ENCODE measurements at regions not wholly inside any gene's neighbourhood (a gene's known extent, or its start where the extent isn't known, plus 50 kb on each side); places are given as distances from the start of the nearest gene placed in this dataset.

DNA sequence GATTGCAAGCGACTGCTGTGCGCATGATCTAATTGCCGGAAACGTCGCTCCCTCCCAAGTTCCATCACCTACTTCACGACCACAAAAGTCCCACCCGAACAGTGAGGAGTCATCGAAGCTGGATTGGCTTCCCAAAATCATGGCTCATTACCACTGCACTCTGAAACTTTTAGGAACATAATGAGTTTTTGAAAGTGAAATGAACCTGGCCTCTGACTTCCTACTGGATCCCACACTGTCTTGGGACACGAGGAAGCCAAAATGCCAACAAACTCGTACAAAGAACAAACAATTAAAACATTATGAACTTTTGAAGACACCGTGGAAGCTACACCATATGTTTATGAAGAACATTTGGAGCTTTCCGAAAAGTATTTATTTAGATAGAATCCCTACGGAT, 334.8 kb upstream of the TMPO start:
- TF ChIP-seq, protein P1, sequence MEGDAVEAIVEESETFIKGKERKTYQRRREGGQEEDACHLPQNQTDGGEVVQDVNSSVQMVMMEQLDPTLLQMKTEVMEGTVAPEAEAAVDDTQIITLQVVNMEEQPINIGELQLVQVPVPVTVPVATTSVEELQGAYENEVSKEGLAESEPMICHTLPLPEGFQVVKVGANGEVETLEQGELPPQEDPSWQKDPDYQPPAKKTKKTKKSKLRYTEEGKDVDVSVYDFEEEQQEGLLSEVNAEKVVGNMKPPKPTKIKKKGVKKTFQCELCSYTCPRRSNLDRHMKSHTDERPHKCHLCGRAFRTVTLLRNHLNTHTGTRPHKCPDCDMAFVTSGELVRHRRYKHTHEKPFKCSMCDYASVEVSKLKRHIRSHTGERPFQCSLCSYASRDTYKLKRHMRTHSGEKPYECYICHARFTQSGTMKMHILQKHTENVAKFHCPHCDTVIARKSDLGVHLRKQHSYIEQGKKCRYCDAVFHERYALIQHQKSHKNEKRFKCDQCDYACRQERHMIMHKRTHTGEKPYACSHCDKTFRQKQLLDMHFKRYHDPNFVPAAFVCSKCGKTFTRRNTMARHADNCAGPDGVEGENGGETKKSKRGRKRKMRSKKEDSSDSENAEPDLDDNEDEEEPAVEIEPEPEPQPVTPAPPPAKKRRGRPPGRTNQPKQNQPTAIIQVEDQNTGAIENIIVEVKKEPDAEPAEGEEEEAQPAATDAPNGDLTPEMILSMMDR (conservative IDR thresholded peaks at IDR 0.05; ENCODE audit: low read depth, low read length): no peak
- no peak for DNase-seq (ENCODE audit: low read depth)
- H3K4me3 ChIP-seq (ENCODE audit: low read depth, low read length): no peak overlapping the region

- no peak for DNase-seq (ENCODE audit: low read depth)
Observed at GRCh38 chr12:98182821-98183220, 332.6 kb upstream of the TMPO start.

DNA sequence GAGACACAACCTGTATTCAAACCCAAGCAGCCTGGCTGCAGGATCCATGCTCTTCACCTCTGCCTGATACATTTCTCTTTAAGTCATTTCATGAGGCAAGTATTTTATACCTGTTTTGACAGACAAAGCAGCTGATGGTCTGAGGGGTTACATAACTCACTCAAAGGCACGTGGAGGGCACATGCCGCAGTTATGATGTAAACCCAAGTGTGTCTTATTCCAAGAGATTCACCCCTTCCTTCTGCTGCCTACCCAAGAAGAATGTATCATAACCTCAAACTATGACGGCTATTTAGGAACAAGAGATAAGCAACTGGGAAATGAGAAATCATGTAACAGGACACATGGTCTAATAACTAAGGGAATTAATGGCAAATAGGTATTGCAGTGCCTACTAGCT, 329.8 kb upstream of the TMPO start:
- TF ChIP-seq, protein P1 (conservative IDR thresholded peaks at IDR 0.05; ENCODE audit: low read depth, low read length): no peak
- H3K4me3 ChIP-seq (ENCODE audit: low read depth, low read length): no peak overlapping the region
- peak; percentile 30 for DNase-seq (ENCODE audit: low read depth)

More at GRCh38 chr12:98182821-98183220, 332.6 kb upstream of the TMPO start:
- no peak overlapping the region for H3K4me3 ChIP-seq (ENCODE audit: low read depth, low read length)
- TF ChIP-seq, protein P1 (conservative IDR thresholded peaks at IDR 0.05; ENCODE audit: low read depth, low read length): no peak

GRCh38 chr12:98188650-98189077, 326.7 kb upstream of the TMPO start:
- DNase-seq (ENCODE audit: low read depth): no peak
- TF ChIP-seq, protein P1 (conservative IDR thresholded peaks at IDR 0.05; ENCODE audit: low read depth, low read length): no peak
- no peak overlapping the region for H3K4me3 ChIP-seq (ENCODE audit: low read depth, low read length)

DNA sequence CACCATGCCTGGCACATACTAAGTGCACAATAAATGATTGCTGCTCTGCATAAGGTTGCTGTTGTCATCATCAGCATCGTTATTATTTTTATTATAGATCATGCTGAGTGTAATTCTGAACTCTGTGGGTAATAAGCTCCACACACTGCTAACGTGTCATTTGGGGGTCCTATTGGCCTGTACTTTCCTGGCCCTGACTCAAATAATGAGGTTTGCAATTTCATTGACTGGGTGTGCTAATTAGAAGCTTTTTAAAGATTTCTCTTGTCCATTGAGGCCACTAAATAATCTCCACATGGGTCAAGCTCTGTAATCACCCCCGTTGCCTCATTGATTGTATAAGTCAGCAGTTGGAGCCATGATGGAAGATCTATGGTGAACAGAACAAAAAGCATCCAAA, 320.8 kb upstream of the TMPO start:
- TF ChIP-seq, protein P1 (conservative IDR thresholded peaks at IDR 0.05; ENCODE audit: low read depth, low read length): no peak
- DNase-seq (ENCODE audit: low read depth): no peak
- no peak overlapping the region for H3K4me3 ChIP-seq (ENCODE audit: low read depth, low read length)

- no peak for DNase-seq (ENCODE audit: low read depth)
- TF ChIP-seq, protein P1 (conservative IDR thresholded peaks at IDR 0.05; ENCODE audit: low read depth, low read length): no peak
- H3K4me3 ChIP-seq (ENCODE audit: low read depth, low read length): no peak overlapping the region
Observed at GRCh38 chr12:98198261-98198982, 317.0 kb upstream of the TMPO start.

DNA sequence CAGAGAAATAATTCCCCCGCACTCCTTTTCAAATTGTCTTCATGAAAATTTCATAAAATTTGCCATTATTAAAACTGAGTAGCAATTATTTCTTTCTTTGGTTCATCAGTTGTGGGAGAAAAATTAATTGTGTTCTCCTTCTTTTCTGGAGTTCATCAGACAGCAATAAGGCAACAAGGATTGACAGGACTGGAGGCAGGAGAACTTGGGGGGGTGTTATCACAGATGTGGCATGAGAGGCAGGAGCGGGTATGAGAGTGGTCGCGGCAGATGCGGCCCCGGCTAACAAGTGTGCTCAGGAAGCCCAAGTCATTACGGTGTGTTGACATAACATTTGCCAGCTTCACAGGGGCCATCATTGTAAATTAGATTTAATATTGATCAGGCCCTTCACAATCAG, 306.6 kb upstream of the TMPO start:
- DNase-seq (ENCODE audit: low read depth): no peak
- TF ChIP-seq, protein P1 (conservative IDR thresholded peaks at IDR 0.05; ENCODE audit: low read depth, low read length): no peak
- no peak overlapping the region for H3K4me3 ChIP-seq (ENCODE audit: low read depth, low read length)
